K562 (cell line): ENCODE measurements at regions not wholly inside any gene's neighbourhood (a gene's known extent, or its start where the extent isn't known, plus 50 kb on each side); places are given as distances from the start of the nearest gene placed in this dataset.

Source experiments
- ATAC-seq: fragments of 200-7000 bp; cut with Tn5 transposase; 3 replicates; pipeline ENCODE4 v1.9.1; 2020; ENCODE audit warnings: moderate library complexity
- BruUV-seq: library from RNA; stranded (reverse); fragments of 400-500 nt; replicated peaks from 2 replicates; lab custom pipeline; 2021; lab: Mats Ljungman, UMichigan
- CTCF ChIA-PET: fragments of 300-600 bp; formaldehyde crosslinking; extraction: SDS; loops from one replicate; lab custom pipeline; 2021; ENCODE audit warnings: low intra/inter-chr PET ratio; lab: Yijun Ruan, JAX
- POLR2A ChIA-PET: fragments of 300-600, 350-650 bp; sonication (Branson Sonifier 250); formaldehyde crosslinking; extraction: SDS; loops from one replicate; lab custom pipeline; 2021; ENCODE audit warnings: antibody characterized with exemption, inconsistent platforms; lab: Yijun Ruan, JAX
- DNase-seq, 4 experiments: peaks; one replicate each; pipeline versions ENCODE4 v3.0.0 to v3.0.0-alpha.2; 2011 to 2018; ENCODE audit warnings: low spot score in 3 of 4, mixed read lengths in 3 of 4; ENCODE audit errors: extremely low read depth in 1 of 4
- FAIRE-seq: peaks from 2 replicates; lab custom pipeline; 2011; peaks lifted over from hg19 to GRCh38; lab: Jason Lieb, UNC
- H2AFZ ChIP-seq: 2 replicates; pipeline ENCODE4 v1.6.0; 2011; ENCODE audit warnings: low read depth, low read length, control low read depth, inconsistent platforms
- H3K27ac ChIP-seq: fragments of 200-600 bp; 3 replicates; pipeline ENCODE4 v1.8.0; 2011; ENCODE audit warnings: low read depth, mild to moderate bottlenecking, control low read depth, inconsistent platforms, low read length, moderate library complexity, mixed read lengths; ENCODE audit errors: extremely low read depth
- H3K27me3 ChIP-seq, 2 experiments: fragments of 300-600 bp in 1 of 2; 2 replicates in 1 of 2; 3 replicates in 1 of 2; pipeline versions ENCODE4 v1.6.0 to v1.8.0; 2011; ENCODE audit warnings: inconsistent platforms in 2 of 2, low read length in 2 of 2, mild to moderate bottlenecking in 1 of 2, mixed read lengths in 1 of 2, moderate library complexity in 1 of 2; ENCODE audit not compliant: control insufficient read depth in 2 of 2, insufficient read depth in 2 of 2
- H3K36me3 ChIP-seq: fragments of 300-600 bp; 3 replicates; pipeline ENCODE4 v1.8.0; 2011; ENCODE audit warnings: mild to moderate bottlenecking, low read length, inconsistent platforms; ENCODE audit not compliant: control insufficient read depth, insufficient read depth
- H3K4me1 ChIP-seq, 2 experiments: fragments of 200-600 bp in 1 of 2; replicated peaks in 1 of 2; 2 replicates in 1 of 2; 3 replicates in 1 of 2; pipeline versions ENCODE4 v1.5.1 to v1.8.0; 2011; ENCODE audit warnings: inconsistent platforms in 2 of 2, low read length in 2 of 2, mild to moderate bottlenecking in 1 of 2, mixed read lengths in 1 of 2, moderate library complexity in 1 of 2; ENCODE audit not compliant: control insufficient read depth in 2 of 2, insufficient read depth in 2 of 2
- H3K4me2 ChIP-seq: 2 replicates; pipeline ENCODE4 v1.6.1; 2011; ENCODE audit warnings: low read length, control low read depth, inconsistent platforms, mixed read lengths; ENCODE audit not compliant: insufficient read depth
- H3K4me3 ChIP-seq: fragments of 200-600 bp; sonication (generic), shearing (Covaris generic); 2 replicates; pipeline ENCODE4 v1.5.1; 2016; ENCODE audit warnings: control low read depth, inconsistent platforms
- H3K79me2 ChIP-seq: fragments of 200-600 bp; 3 replicates; pipeline ENCODE4 v1.8.0; 2011; ENCODE audit warnings: low read length, inconsistent platforms; ENCODE audit not compliant: control insufficient read depth, insufficient read depth
- H3K9ac ChIP-seq, 2 experiments: 2 replicates each; pipeline versions ENCODE4 v1.6.0 to v1.6.1; 2011; ENCODE audit warnings: low read depth in 2 of 2, low read length in 2 of 2, control low read depth in 1 of 2, inconsistent platforms in 1 of 2, mild to moderate bottlenecking in 1 of 2, mixed read lengths in 1 of 2; ENCODE audit not compliant: insufficient read depth in 1 of 2
- H3K9me1 ChIP-seq: one replicate; pipeline ENCODE4 v1.6.0; 2011; ENCODE audit warnings: inconsistent platforms, mild to moderate bottlenecking, low read length, moderate library complexity; ENCODE audit not compliant: control insufficient read depth, insufficient read depth
- H3K9me3 ChIP-seq: replicated peaks from 2 replicates; pipeline ENCODE4 v1.5.1; 2011; ENCODE audit warnings: low read depth, low read length, inconsistent platforms; ENCODE audit not compliant: control insufficient read depth, insufficient read depth
- H4K20me1 ChIP-seq: replicated peaks from 2 replicates; pipeline ENCODE4 v1.6.1; 2011; ENCODE audit warnings: low read length, inconsistent platforms, mixed read lengths; ENCODE audit not compliant: control insufficient read depth, insufficient read depth
- CBX3 ChIP-seq, 2 experiments: IDR thresholded peaks; 1 replicate in 1 of 2; 2 replicates in 1 of 2; pipeline ENCODE4 v1.6.1; 2012; ENCODE audit warnings: inconsistent platforms in 2 of 2, low read length in 2 of 2, borderline replicate concordance in 1 of 2, control low read depth in 1 of 2
- HMG20B ChIP-seq: fragments of 250-450 bp; sonication (Bioruptor Pico); IDR thresholded peaks from 2 replicates; pipeline ENCODE4 v1.5.0; 2021; ENCODE audit warnings: mild to moderate bottlenecking
- JUN ChIP-seq, 2 experiments: sonication (generic) in 1 of 2; formaldehyde crosslinking in 1 of 2; IDR thresholded peaks; 2 replicates each; pipeline versions ENCODE4 v1.6.1 to v1.8.0; 2012 to 2022; ENCODE audit warnings: borderline replicate concordance in 2 of 2, mild to moderate bottlenecking in 2 of 2, improper control_type of control experiment in 1 of 2, low read depth in 1 of 2, low read length in 1 of 2, missing genetic modification reagents in 1 of 2
- MEF2A ChIP-seq: IDR thresholded peaks from 2 replicates; pipeline ENCODE4 v1.6.1; 2011; ENCODE audit warnings: low read depth, mild to moderate bottlenecking, low read length, moderate library complexity; ENCODE audit not compliant: control insufficient read depth
- NFE2 ChIP-seq: IDR thresholded peaks from 2 replicates; pipeline ENCODE4 v1.6.1; 2014; ENCODE audit warnings: antibody characterized with exemption, low read depth
- PHB2 ChIP-seq: fragments of 450-650 bp; IDR thresholded peaks from 2 replicates; pipeline ENCODE4 v1.6.1; 2017; ENCODE audit warnings: low read depth
- PHF8 ChIP-seq: fragments of 200-600 bp; sonication (generic); IDR thresholded peaks from 2 replicates; pipeline ENCODE4 v1.6.1; 2012; ENCODE audit warnings: mixed run types, mild to moderate bottlenecking, inconsistent platforms, low read length, moderate library complexity, borderline replicate concordance
- SMARCB1 ChIP-seq: IDR thresholded peaks from 2 replicates; pipeline ENCODE4 v1.6.1; 2011; ENCODE audit warnings: improper control_type of control experiment, low read depth; ENCODE audit not compliant: insufficient read length
- TEAD4 ChIP-seq, 2 experiments: sonication (generic) in 1 of 2; formaldehyde crosslinking in 1 of 2; IDR thresholded peaks; 2 replicates each; pipeline versions ENCODE4 v1.6.1 to v1.8.0; 2012 to 2022; ENCODE audit warnings: borderline replicate concordance in 1 of 2, inconsistent platforms in 1 of 2, low read length in 1 of 2, mild to moderate bottlenecking in 1 of 2, missing genetic modification reagents in 1 of 2
- TRIM28 ChIP-seq: fragments of 450-650 bp; IDR thresholded peaks from 2 replicates; pipeline ENCODE4 v1.6.1; 2017
- ZKSCAN3 ChIP-seq: fragments of 250-450 bp; sonication (Bioruptor Pico); IDR thresholded peaks from 2 replicates; pipeline ENCODE4 v1.4.0; 2020
- ZNF41 ChIP-seq: fragments of 250-450 bp; sonication (Bioruptor Pico); conservative IDR thresholded peaks from 2 replicates; pipeline ENCODE4 v1.4.0; 2020; ENCODE audit warnings: mild to moderate bottlenecking
- ZNF507 ChIP-seq: conservative IDR thresholded peaks from 2 replicates; pipeline ENCODE4 v1.6.1; 2017; ENCODE audit warnings: missing genetic modification characterization, missing compliant biosample characterization
- ZNF780A ChIP-seq: fragments of 250-450 bp; sonication (Bioruptor Pico); IDR thresholded peaks from 2 replicates; pipeline ENCODE4 v1.5.0; 2021; ENCODE audit warnings: mild to moderate bottlenecking
- WGBS: fragments of 100-300 bp; shearing (Covaris generic); methylation state at CpG from one replicate; pipeline ENCODE4 v1.1.6; 2016; ENCODE audit warnings: low coverage, mixed read lengths; ENCODE audit not compliant: insufficient coverage; ENCODE audit errors: missing lambda C conversion rate; 5-methylcytosine and 5-hydroxymethylcytosine counted together
- in situ Hi-C: fragments of 300-500 bp; cut with MboI; formaldehyde crosslinking; loops from 4 replicates; pipeline ENCODE4 v1.15.0; 2018; ENCODE audit warnings: inconsistent platforms, mixed read lengths
- intact Hi-C: fragments of 100-400 bp; cut with micrococcal nuclease; formaldehyde crosslinking; loops from 2 replicates; pipeline ENCODE4 v1.14.2; 2022
- TF ChIP-seq, protein P1 (sequence below): sonication (generic); formaldehyde crosslinking; IDR thresholded peaks from 2 replicates; pipeline ENCODE4 v1.8.0; 2022; ENCODE audit warnings: mild to moderate bottlenecking, low read depth, missing genetic modification reagents
- TF ChIP-seq, protein P2 (sequence below): fragments of 250-450 bp; sonication (Bioruptor Pico); IDR thresholded peaks from 2 replicates; pipeline ENCODE4 v1.4.0; 2020; ENCODE audit warnings: mild to moderate bottlenecking, moderate library complexity
- TF ChIP-seq, protein P3 (sequence below): sonication (generic); formaldehyde crosslinking; IDR thresholded peaks from 2 replicates; pipeline ENCODE4 v1.8.1; 2022; ENCODE audit warnings: missing genetic modification reagents

DNA sequence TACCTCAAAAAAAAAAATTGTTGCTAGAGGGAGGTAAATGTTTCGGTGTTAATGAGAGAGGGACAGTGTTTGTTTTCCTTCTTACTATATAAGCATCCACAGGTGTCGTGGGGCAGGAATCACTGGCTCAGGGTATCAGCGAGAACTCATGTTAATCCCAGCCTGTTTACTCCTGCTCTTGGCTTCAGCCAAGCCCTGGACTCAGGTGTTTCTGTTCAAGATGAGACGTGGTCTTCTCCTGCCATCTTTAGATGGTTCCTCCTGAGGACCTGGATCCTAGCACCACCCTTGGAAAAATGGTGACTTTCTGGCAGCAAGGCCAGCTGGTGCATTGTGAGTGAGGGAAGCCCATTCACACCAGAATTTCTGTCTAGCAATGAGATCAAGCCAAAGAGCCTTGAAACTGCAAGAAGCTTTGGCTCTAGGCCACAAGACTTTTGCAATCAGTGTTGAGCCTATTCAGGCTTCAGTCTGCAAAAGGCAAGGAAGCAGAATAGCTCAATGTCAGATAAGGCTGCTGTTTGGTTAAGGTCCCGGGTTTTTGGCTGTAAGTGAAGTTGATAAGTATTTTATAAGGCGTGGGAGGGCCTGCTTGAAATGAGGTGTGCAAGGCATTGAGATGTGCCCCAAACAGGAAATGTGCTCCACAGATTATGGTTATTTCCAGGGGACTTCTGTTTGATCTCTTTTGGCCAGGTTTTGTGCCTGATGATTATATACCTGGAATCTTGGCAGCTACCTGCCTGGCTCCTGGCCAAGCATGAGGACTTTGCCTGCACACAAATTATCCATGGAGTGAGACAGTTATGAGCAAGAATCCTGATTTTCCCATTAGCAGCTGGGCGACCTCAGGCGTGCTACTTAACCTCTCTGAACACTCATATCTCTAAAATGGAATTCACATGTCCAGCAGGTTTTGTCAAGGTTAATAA, 99.8 kb downstream of the TENT4A start (continued):
- TF ChIP-seq, protein P1, sequence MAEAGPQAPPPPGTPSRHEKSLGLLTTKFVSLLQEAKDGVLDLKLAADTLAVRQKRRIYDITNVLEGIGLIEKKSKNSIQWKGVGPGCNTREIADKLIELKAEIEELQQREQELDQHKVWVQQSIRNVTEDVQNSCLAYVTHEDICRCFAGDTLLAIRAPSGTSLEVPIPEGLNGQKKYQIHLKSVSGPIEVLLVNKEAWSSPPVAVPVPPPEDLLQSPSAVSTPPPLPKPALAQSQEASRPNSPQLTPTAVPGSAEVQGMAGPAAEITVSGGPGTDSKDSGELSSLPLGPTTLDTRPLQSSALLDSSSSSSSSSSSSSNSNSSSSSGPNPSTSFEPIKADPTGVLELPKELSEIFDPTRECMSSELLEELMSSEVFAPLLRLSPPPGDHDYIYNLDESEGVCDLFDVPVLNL (CRISPR knock-in tag): no peak
- TF ChIP-seq NFE2 (no peak), CBX3 (IDR thresholded peaks at IDR 0.05; ENCODE audit: borderline replicate concordance in 1 of 2, low read length in 2 of 2) (no peak), ZNF780A (CRISPR knock-in tag) (no peak), PHB2 (no peak), TEAD4 (IDR thresholded peaks at IDR 0.05; ENCODE audit: low read length) (no peak), TEAD4 (CRISPR knock-in tag; IDR thresholded peaks at IDR 0.05; ENCODE audit: borderline replicate concordance) (no peak), HMG20B (CRISPR knock-in tag) (no peak), TRIM28 (no peak)

DNA sequence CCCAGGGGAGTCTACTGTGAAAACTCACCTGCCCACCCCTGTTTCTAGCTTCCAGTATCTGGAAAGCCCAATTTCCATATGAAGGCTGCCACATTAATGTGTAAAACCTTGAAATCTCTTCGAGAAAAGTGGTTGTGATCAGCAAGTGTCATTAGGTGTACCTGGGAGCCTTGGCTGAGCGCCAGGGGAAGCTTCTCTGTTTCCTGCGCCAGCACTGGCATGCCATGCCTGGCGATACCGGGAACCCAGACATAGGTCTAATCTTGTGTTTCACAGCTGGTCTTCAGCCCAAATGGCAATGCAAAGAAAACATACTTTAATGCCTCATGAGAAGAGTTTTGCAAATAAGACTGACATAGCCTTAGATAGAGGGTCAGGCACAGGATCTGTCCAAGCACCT, 101.6 kb downstream of the TENT4A start:
- ChIA-PET POLR2A (no interaction called here), CTCF (no interaction called here)
- Histone ChIP-seq H3K9me3 (no peaks in the 10 kb centered on the region), H3K4me2 (no peak overlapping the region), H4K20me1 (peaks cover 4% of the 10 kb centered on the region; the same call in 1 of the 2 replicates), H3K4me3 (no peak overlapping the region), H3K79me2 (no peaks in the 10 kb centered on the region), H2AFZ (no peak overlapping the region), H3K9me1 (no peaks in the 10 kb centered on the region), H3K27ac (no peak overlapping the region), H3K36me3 (no peaks in the 10 kb centered on the region), H3K9ac (no peak overlapping the region), H3K27me3 (peaks cover 0 to 10% of the 10 kb centered on the region in 2 experiments; a peak in 1 of 5 replicates), H3K4me1 (no peaks in the 10 kb centered on the region)
- no TSS peak for BruUV-seq
- in situ Hi-C loops: no loop called here
- ATAC-seq: no peak
- no peak for FAIRE-seq
- DNase-seq: no peak
- intact Hi-C loops: no loop called here
- WGBS: 2% methylated on average over 5 of the region's 5 CpGs
- TF ChIP-seq ZNF41 (no peak), JUN (IDR thresholded peaks at IDR 0.05; ENCODE audit: borderline replicate concordance, low read depth, low read length) (no peak), JUN (CRISPR knock-in tag; IDR thresholded peaks at IDR 0.05; ENCODE audit: borderline replicate concordance) (no peak), ZKSCAN3 (CRISPR knock-in tag) (no peak), ZNF507 (tag) (no peak), PHF8 (no peak), SMARCB1 (no peak), MEF2A (no peak)
- TF ChIP-seq, protein P2, sequence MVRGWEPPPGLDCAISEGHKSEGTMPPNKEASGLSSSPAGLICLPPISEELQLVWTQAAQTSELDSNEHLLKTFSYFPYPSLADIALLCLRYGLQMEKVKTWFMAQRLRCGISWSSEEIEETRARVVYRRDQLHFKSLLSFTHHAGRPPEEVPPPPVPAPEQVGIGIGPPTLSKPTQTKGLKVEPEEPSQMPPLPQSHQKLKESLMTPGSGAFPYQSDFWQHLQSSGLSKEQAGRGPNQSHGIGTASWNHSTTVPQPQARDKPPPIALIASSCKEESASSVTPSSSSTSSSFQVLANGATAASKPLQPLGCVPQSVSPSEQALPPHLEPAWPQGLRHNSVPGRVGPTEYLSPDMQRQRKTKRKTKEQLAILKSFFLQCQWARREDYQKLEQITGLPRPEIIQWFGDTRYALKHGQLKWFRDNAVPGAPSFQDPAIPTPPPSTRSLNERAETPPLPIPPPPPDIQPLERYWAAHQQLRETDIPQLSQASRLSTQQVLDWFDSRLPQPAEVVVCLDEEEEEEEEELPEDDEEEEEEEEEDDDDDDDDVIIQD (CRISPR knock-in tag): no peak
- TF ChIP-seq, protein P3, sequence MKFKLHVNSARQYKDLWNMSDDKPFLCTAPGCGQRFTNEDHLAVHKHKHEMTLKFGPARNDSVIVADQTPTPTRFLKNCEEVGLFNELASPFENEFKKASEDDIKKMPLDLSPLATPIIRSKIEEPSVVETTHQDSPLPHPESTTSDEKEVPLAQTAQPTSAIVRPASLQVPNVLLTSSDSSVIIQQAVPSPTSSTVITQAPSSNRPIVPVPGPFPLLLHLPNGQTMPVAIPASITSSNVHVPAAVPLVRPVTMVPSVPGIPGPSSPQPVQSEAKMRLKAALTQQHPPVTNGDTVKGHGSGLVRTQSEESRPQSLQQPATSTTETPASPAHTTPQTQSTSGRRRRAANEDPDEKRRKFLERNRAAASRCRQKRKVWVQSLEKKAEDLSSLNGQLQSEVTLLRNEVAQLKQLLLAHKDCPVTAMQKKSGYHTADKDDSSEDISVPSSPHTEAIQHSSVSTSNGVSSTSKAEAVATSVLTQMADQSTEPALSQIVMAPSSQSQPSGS (CRISPR knock-in tag): no peak
